SK-N-MC (cell line): ENCODE measurements at regions not wholly inside any gene's neighbourhood (a gene's known extent, or its start where the extent isn't known, plus 50 kb on each side); places are given as distances from the start of the nearest gene placed in this dataset.

ENCODE experiments used
- EZH2 ChIP-seq: fragments of 200-600 bp; sonication (generic); IDR thresholded peaks from one replicate; pipeline ENCODE4 v1.6.1; 2017; ENCODE audit warnings: antibody characterized with exemption
- FOXP2 ChIP-seq: optimal IDR thresholded peaks from 2 replicates; pipeline ENCODE3; 2011; ENCODE audit warnings: mild to moderate bottlenecking, moderate library complexity; ENCODE audit not compliant: insufficient read depth; ENCODE audit errors: extremely low read length, control extremely low read depth
- POLR2AphosphoS5 ChIP-seq: IDR thresholded peaks from 2 replicates; pipeline ENCODE4 v1.6.1; 2012; ENCODE audit warnings: mild to moderate bottlenecking, low read depth, low read length, borderline replicate concordance

GRCh38 chr11:79809487-79809886 lies 368.7 kb upstream of the TENM4 start:
- TF ChIP-seq EZH2 (no peak), POLR2AphosphoS5 (no peak), FOXP2 (no peak)
